ENCODE measurements at regions not wholly inside any gene's neighbourhood (a gene's known extent, or its start where the extent isn't known, plus 50 kb on each side); places are given as distances from the start of the nearest gene placed in this dataset.

DNA sequence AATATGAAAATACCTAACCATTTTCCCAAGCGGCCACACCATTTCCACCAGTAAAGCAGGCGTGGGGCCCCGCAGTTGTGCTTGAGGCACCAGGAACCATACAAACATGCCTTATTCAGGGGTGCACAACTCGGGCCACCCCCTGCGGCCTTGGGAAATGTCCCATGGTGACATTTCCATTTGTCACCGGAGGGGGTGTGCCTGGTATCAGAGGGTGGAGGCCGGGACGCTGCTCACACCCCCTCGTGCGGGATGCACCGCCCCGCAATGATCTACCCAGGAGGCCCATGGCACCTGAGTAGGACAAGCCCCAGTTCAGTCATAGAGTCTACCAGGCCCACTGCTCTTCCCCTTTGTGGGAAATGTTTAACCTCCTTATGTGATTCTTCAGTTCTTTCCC lies 218.8 kb downstream of the TEX29 start:
- no peak for TF ChIP-seq GABPA (IDR thresholded peaks at IDR 0.05; ENCODE audit: low read depth)
- TF ChIP-seq SMC3 (IDR thresholded peaks at IDR 0.05; ENCODE audit: low read depth, low read length): no peak
- TF ChIP-seq ELF1 (IDR thresholded peaks at IDR 0.05): no peak
- TF ChIP-seq RAD21 (IDR thresholded peaks at IDR 0.05; ENCODE audit: low read length): no peak
- TF ChIP-seq YY1 (IDR thresholded peaks at IDR 0.05; ENCODE audit: low read depth): no peak
- TF ChIP-seq USF1 (IDR thresholded peaks at IDR 0.05; ENCODE audit: borderline replicate concordance, low read depth): no peak
- TF ChIP-seq, protein P1, sequence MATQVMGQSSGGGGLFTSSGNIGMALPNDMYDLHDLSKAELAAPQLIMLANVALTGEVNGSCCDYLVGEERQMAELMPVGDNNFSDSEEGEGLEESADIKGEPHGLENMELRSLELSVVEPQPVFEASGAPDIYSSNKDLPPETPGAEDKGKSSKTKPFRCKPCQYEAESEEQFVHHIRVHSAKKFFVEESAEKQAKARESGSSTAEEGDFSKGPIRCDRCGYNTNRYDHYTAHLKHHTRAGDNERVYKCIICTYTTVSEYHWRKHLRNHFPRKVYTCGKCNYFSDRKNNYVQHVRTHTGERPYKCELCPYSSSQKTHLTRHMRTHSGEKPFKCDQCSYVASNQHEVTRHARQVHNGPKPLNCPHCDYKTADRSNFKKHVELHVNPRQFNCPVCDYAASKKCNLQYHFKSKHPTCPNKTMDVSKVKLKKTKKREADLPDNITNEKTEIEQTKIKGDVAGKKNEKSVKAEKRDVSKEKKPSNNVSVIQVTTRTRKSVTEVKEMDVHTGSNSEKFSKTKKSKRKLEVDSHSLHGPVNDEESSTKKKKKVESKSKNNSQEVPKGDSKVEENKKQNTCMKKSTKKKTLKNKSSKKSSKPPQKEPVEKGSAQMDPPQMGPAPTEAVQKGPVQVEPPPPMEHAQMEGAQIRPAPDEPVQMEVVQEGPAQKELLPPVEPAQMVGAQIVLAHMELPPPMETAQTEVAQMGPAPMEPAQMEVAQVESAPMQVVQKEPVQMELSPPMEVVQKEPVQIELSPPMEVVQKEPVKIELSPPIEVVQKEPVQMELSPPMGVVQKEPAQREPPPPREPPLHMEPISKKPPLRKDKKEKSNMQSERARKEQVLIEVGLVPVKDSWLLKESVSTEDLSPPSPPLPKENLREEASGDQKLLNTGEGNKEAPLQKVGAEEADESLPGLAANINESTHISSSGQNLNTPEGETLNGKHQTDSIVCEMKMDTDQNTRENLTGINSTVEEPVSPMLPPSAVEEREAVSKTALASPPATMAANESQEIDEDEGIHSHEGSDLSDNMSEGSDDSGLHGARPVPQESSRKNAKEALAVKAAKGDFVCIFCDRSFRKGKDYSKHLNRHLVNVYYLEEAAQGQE (IDR thresholded peaks at IDR 0.05; ENCODE audit: low read depth, low read length): no peak
- no peak for TF ChIP-seq TAF1 (IDR thresholded peaks at IDR 0.05; ENCODE audit: borderline replicate concordance, low read depth, low read length)
- TF ChIP-seq MXI1 (IDR thresholded peaks at IDR 0.05; ENCODE audit: low read depth, low read length): no peak
- TF ChIP-seq, protein P2, sequence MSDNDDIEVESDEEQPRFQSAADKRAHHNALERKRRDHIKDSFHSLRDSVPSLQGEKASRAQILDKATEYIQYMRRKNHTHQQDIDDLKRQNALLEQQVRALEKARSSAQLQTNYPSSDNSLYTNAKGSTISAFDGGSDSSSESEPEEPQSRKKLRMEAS (IDR thresholded peaks at IDR 0.05; ENCODE audit: low read depth): no peak
- TF ChIP-seq, protein P3, sequence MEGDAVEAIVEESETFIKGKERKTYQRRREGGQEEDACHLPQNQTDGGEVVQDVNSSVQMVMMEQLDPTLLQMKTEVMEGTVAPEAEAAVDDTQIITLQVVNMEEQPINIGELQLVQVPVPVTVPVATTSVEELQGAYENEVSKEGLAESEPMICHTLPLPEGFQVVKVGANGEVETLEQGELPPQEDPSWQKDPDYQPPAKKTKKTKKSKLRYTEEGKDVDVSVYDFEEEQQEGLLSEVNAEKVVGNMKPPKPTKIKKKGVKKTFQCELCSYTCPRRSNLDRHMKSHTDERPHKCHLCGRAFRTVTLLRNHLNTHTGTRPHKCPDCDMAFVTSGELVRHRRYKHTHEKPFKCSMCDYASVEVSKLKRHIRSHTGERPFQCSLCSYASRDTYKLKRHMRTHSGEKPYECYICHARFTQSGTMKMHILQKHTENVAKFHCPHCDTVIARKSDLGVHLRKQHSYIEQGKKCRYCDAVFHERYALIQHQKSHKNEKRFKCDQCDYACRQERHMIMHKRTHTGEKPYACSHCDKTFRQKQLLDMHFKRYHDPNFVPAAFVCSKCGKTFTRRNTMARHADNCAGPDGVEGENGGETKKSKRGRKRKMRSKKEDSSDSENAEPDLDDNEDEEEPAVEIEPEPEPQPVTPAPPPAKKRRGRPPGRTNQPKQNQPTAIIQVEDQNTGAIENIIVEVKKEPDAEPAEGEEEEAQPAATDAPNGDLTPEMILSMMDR (IDR thresholded peaks at IDR 0.05): no peak

Measured in SK-N-SH (cell line).